NCI-H69 (cell line): ENCODE measurements at regions not wholly inside any gene's neighbourhood (a gene's known extent, or its start where the extent isn't known, plus 50 kb on each side); places are given as distances from the start of the nearest gene placed in this dataset.

Experiments used
- DNase-seq: peaks from one replicate; lab custom pipeline; 2025; lab: John Stamatoyannopoulos, UW

- no peak for DNase-seq
Measured at GRCh38 chr2:51111532-51111931, 79.6 kb upstream of the NRXN1 start.

DNA sequence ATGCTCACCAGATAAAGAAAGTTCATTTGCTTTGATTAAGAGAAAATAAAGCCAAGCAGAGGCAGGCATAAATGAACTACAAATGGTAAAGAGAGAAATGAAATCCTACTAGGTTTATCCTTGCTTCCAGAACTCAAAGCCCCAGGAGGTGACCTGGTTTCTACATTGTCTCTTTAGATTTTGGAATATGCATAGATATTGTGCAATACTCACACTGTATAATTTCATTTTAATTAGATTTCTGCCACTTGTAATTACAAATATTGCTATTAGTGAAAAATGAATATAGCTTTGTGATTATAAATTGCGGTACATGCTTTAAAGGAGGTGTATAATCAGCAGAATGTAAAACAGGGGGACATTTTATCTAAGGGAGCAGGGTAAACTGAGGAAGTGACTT is 76.9 kb upstream of the NRXN1 start:
- no peak for DNase-seq

GRCh38 chr2:51107841-51108240 is 75.9 kb upstream of the NRXN1 start:
- DNase-seq = peak; percentile 36

GRCh38 chr2:51105811-51106210 is 73.9 kb upstream of the NRXN1 start:
- no peak for DNase-seq

- peak; percentile 60 for DNase-seq
Measured at GRCh38 chr2:51103205-51103604, 71.3 kb upstream of the NRXN1 start.

DNA sequence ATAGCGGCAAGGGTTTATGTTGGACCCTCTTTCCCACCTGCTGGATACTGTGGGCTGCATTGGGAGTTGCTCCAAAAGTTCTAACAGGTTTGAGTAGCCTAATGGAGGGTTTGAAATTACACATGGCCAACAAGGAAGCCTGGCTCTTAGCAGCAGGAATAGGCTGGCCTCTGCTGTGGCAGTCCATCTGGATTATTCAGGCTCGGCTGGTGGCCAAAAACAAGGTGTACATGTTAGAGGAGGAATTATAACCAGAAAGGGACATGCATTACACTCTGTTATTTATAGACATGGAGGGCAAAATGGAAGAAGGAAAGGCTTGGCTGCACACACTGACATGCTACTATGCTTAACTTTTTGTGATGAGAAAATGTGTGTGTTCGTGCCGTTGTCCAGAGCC is 61.1 kb upstream of the NRXN1 start:
- peak; percentile 12 for DNase-seq

- peak; percentile 13 for DNase-seq
Measured at GRCh38 chr2:51085420-51086068, 53.6 kb upstream of the NRXN1 start.

- peak; percentile 5 for DNase-seq
Measured at GRCh38 chr2:51084750-51085149, 52.8 kb upstream of the NRXN1 start.
